ENCODE measurements at regions not wholly inside any gene's neighbourhood (a gene's known extent, or its start where the extent isn't known, plus 50 kb on each side); places are given as distances from the start of the nearest gene placed in this dataset.

- TF ChIP-seq DR1 (CRISPR knock-in tag; IDR thresholded peaks at IDR 0.05) (no peak), ZNF224 (CRISPR knock-in tag; IDR thresholded peaks at IDR 0.05) (no peak), HNRNPUL1 (IDR thresholded peaks at IDR 0.05; ENCODE audit: low read depth, low read length) (no peak), ARNT (IDR thresholded peaks at IDR 0.05) (no peak), HNRNPH1 (optimal IDR thresholded peaks at IDR 0.05; ENCODE audit: low read depth, low read length) (no peak), GABPA (IDR thresholded peaks at IDR 0.05; ENCODE audit: low read depth, low read length) (no peak), GABPA (CRISPR knock-in tag; IDR thresholded peaks at IDR 0.05; ENCODE audit: low read depth) (no peak), ATF7 (IDR thresholded peaks at IDR 0.05) (no peak), ATF7 (CRISPR knock-in tag; IDR thresholded peaks at IDR 0.05) (no peak), CEBPB (IDR thresholded peaks at IDR 0.05; ENCODE audit: borderline replicate concordance, low read depth, low read length) (no peak), ASH2L (IDR thresholded peaks at IDR 0.05; ENCODE audit: insufficient read length, low read depth, low read length) (no peak), NPAS2 (CRISPR knock-in tag; IDR thresholded peaks at IDR 0.05; ENCODE audit: borderline replicate concordance) (no peak)
Observed at GRCh38 chr4:151489462-151490203, 80.7 kb downstream of the FHIP1A start.
